ENCODE measurements at regions not wholly inside any gene's neighbourhood (a gene's known extent, or its start where the extent isn't known, plus 50 kb on each side); places are given as distances from the start of the nearest gene placed in this dataset.
"Not testable (repeated sequence)": the region's sequence is repeated elsewhere in the genome, so short reads cannot be mapped to it uniquely, and the experiment has no call there.

DNA sequence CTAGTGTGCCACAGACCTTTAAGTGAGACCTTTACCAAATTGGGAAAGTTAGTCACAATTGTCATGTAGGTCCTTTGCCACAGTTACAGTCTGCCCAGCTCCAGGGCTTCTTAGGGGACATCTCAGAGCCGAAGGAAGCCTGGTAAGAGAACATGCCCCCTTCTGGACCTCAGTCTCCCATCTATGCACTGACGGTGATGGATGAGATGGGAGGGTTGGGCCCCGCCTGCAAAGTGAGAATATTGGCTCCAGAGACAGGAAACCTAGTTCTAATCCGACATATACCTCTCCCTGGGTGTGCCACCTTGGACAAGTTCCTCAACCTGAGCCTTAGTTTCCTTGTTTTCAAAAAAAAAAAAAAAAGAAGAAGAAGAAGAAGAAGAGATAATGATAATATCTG is 85.1 kb upstream of the NAV2 start:
- DNase-seq (ENCODE audit: low spot score), result no peak

GRCh38 chr11:19625438-19625837 is 87.2 kb upstream of the NAV2 start:
- DNase-seq (ENCODE audit: low spot score), result no peak

GRCh38 chr11:19617696-19618523 is 94.7 kb upstream of the NAV2 start:
- no peak for DNase-seq (ENCODE audit: low spot score)

- DNase-seq (ENCODE audit: low spot score), result no peak
Measured at GRCh38 chr11:19615341-19616183, 97.1 kb upstream of the NAV2 start.

DNA sequence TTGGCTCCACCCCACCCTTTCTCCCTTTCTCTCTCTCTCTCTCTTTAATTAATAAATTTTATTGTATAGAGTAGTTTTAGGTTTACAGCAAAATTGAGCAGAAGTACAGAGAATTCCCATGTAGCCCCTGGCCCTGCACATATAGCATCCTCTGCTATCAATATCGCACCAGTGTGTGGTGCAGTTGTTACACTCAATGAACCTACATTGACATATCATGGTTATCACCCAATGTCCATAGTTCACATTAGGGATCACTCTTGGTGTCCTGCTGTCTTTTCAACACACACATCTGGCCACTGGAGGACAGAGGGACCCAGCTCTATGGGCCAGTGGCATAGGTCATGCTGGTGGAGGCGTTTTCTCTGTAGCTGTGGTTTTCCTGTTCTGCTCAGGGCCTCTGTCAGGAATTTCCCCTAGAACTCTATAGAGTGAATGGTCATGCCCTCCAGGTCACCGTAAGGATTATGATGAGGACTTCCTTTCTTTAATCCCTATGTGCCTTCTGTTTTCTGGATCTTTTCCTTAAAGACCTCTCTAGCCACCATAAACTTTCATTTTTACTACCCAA is 98.2 kb upstream of the NAV2 start:
- no peak for DNase-seq (ENCODE audit: low spot score)

DNA sequence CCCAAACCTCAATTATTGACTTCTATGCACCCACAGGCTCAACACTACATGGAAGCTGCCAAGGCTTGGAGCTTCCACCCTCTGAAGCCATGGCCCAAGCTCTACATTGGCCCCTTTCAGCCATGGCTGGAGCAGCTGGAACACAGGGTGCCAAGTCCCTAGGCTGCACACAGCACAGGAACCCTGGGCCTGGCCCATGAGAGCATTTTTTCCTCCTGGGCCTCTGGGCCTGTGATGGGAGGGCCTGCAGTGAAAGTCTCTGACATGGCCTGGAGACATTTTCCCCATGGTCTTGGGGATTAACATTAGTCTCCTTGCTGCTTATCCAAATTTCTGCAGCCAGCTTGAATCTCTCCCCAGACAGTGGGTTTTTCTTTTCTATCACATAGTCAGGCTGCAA is 100.6 kb upstream of the NAV2 start:
- DNase-seq (ENCODE audit: low spot score), result not testable (repeated sequence)

- no peak for DNase-seq (ENCODE audit: low spot score)
Measured at GRCh38 chr11:19607656-19608360, 104.8 kb upstream of the NAV2 start.

DNA sequence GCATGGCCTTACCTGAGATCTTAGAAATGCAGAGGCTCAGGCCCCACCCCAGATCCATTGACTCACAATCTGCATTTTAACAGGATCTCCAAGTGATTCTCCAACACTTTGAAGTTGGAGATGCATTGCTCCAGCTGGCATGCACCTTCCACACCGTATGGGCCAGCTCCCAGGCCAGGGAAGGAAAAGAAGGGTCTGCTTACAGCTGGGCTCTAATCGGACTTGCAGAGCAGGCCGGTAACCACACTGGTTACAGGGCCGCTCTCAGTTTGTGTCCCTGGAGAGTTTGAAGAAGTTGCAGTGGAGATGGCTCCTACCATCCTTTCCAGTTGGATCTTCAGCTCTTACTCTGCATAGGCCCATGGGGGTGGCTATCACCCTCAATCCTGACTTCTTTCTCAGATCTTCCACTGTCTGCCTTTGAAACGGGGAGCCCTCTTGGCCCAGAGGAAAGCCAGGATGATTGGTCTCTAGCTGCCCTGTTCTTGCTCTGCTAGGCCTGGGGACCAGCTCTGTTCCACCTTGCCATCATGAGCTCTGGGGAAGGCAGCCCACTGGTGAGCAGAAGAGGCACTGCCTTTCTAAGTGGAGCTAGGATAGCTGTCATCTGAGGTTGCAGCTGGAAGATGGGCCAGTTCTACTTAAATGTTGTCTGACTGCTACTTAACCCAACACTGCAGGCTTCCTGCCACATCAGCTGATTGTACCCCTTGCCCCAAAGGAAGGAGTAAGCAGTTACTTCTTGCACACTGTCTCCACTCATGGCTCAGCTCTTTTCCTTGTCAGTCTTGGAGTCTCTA is 105.6 kb upstream of the NAV2 start:
- DNase-seq (ENCODE audit: low spot score), result no peak

- DNase-seq (ENCODE audit: low spot score), result peak; percentile 30
Measured at GRCh38 chr11:19605520-19606371, 106.9 kb upstream of the NAV2 start.

DNA sequence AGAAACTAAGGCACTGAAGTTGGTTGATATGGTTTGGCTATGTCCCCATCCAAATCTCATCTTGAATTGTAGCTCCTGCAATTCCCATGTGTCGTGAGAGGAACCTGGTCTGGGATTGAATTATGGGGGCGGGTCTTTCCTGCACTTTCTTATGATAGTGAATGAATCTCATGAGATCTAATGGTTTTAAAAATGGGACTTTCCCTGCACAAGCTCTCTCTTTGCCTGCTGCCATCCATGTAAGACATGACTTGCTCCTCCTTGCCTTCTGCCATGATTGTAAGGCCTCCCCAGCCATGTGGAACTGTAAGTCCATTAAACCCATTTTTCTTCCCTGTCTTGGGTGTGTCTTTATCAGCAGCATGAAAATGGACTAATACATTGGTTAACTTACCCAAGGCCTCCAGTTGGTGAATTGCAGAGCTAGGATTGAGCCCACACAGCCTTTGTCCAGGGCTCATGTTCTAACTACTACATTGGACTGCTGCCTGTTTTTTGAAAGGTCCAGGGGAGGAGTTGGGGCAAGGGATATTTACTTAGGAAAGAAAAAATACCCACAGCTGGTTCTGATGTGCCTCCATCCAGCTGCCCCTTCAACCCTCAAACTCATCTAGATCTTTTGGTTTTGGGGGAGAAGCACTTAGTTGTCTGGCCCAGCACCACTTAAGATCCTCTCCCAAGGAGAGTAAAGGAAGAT is 107.8 kb upstream of the NAV2 start:
- no peak for DNase-seq (ENCODE audit: low spot score)

- DNase-seq (ENCODE audit: low spot score), result no peak
Measured at GRCh38 chr11:19603771-19604170, 108.9 kb upstream of the NAV2 start.

- no peak for DNase-seq (ENCODE audit: low spot score)
Measured at GRCh38 chr11:19602891-19603290, 109.7 kb upstream of the NAV2 start.

DNA sequence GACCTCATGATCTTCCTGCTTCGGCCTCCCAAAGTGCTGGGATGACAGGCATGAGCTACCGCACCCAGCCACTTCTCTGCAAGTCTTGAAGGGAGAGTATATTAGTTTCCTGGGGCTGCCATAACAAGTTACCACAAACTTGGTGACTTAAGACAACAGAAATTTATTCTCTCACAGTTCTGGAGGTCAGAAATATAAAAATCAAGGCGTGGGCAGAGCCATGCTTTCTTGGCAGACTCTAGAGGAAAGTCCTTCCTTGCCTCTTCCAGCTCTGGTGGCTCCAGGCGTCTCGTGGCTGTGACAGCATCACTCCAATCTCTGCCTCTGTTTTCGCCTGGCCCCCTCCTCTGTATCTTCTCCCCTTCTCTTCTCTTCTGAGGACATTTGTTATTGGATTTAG is 110.2 kb upstream of the NAV2 start:
- no peak for DNase-seq (ENCODE audit: low spot score)

GRCh38 chr11:19601235-19601634 is 111.4 kb upstream of the NAV2 start:
- no peak for DNase-seq (ENCODE audit: low spot score)

GRCh38 chr11:19599681-19600080 is 113.0 kb upstream of the NAV2 start:
- no peak for DNase-seq (ENCODE audit: low spot score)

DNA sequence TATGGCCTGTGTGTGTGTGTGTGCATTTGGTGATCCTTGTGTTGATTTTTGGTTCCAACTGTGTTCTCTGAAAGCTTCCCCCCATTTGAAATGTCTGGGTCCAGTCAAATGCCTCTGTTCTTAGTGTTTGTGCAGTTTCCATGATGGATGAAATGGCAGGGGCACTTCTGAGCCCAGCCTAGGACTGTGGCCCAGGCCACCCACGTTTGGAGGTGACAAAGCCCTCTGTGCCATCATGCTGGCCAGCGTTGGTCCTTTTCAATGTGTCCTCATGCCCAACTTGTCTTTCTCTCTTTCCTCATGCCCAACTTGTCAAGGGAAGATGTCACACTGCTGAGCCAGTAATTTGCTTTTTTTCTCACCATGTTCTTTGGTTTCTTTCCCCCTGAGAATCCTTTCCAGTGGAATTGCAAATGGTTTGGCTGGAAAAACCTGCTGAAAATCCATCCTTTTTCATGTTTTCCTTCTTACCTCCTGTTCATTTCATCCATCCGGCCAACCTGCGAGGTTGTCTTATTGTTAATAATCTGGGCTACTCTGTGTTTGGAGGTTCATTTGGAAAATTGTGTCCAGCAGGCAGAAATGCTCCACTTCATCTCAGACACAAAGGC is 113.7 kb upstream of the NAV2 start:
- DNase-seq (ENCODE audit: low spot score), result no peak

GRCh38 chr11:19598456-19598855 is 114.2 kb upstream of the NAV2 start:
- DNase-seq (ENCODE audit: low spot score), result no peak

DNA sequence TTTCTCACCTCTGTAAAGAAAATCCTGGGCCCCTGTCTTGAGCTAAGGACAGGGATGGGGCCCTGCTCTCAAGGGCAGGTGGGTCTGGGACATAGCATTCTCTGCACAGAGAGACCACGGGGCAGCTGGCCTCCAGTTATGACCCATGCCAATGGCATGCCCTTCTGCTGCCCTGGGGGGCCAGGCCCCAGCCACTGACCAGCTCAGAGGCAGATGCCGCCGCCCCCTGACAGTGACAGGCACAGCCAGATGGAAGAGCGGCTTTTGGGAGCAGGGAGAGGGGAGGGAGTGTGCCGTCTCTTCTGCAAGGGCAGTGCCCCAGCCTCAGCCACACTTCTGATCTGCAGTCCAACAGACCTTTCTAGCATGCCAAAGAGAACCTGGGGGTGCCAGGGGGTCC is 114.8 kb upstream of the NAV2 start:
- DNase-seq (ENCODE audit: low spot score), result no peak

DNA sequence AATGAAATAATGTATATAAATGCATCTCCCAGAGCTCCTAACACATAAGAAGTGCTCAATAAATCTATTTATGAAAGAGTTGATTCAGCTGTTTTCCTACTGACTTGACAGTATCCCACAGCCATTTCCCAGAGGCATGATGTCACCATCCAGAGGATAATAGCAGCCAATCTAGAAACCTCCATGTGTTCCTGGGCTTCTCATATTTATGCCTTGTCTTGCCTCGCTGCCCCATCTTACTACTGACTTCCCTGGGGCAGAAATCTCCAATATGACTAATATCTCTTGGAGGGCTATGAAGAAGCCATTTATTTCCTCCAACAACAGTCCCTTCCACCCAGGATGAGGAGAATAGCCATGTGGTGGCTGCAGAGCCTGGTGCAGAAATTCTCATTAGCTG is 115.4 kb upstream of the NAV2 start:
- no peak for DNase-seq (ENCODE audit: low spot score)
